NB4 (cell line): ENCODE measurements at regions not wholly inside any gene's neighbourhood (a gene's known extent, or its start where the extent isn't known, plus 50 kb on each side); places are given as distances from the start of the nearest gene placed in this dataset.

Experiments
- MYC ChIP-seq: IDR thresholded peaks from 2 replicates; pipeline ENCODE4 v1.6.1; 2011; ENCODE audit warnings: low read depth, low read length
- POLR2A ChIP-seq: IDR thresholded peaks from 2 replicates; pipeline ENCODE4 v1.6.1; 2011; ENCODE audit warnings: mild to moderate bottlenecking; ENCODE audit not compliant: insufficient read length; ENCODE audit errors: extremely low read depth
- TF ChIP-seq, protein P1 (sequence below): IDR thresholded peaks from one replicate; pipeline ENCODE4 v1.5.1; 2012; ENCODE audit warnings: low read depth, low read length

DNA sequence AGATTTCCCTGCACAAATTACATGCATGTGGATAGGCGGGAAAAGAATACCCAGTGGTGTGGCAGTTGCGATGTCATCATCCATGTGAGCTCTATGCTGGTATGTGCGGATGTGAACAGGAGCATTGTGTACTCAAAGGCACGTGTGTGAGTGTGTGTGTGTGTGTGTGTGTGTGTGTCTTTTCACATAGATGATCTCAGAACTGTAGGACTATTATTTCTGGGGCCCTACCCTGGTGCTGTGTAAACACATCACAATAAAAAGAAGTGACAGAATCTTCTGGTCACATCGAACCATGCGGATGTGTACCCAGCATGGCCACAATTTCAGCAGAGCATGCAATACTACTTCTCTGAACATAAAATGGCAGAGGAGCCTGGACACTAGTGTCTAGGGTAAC is 624.8 kb downstream of the MID1IP1 start:
- TF ChIP-seq, protein P1, sequence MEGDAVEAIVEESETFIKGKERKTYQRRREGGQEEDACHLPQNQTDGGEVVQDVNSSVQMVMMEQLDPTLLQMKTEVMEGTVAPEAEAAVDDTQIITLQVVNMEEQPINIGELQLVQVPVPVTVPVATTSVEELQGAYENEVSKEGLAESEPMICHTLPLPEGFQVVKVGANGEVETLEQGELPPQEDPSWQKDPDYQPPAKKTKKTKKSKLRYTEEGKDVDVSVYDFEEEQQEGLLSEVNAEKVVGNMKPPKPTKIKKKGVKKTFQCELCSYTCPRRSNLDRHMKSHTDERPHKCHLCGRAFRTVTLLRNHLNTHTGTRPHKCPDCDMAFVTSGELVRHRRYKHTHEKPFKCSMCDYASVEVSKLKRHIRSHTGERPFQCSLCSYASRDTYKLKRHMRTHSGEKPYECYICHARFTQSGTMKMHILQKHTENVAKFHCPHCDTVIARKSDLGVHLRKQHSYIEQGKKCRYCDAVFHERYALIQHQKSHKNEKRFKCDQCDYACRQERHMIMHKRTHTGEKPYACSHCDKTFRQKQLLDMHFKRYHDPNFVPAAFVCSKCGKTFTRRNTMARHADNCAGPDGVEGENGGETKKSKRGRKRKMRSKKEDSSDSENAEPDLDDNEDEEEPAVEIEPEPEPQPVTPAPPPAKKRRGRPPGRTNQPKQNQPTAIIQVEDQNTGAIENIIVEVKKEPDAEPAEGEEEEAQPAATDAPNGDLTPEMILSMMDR = no peak
- TF ChIP-seq POLR2A = no peak
- TF ChIP-seq MYC = no peak
